ENCODE measurements at regions not wholly inside any gene's neighbourhood (a gene's known extent, or its start where the extent isn't known, plus 50 kb on each side); places are given as distances from the start of the nearest gene placed in this dataset.

DNA sequence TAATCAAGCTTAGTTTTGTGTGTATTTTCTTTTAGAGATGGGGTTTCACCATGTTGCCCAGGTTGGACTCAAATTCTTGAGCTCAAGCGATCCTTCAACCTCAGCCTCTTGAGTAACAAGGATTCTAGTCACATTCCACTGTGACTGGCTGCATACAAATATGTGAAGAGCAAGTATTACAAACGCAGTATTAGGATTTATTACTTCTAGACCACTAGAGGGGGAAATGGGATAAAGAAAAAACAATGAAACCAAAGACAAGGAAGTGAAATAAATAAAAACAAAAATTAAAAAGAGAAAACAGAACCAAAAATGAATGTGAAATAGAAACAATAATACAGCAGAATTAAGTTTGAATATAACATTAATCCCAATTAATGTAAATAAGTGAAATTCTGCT lies 308.7 kb downstream of the ANKRD30A start:
- H3K79me2 ChIP-seq (ENCODE audit: insufficient read depth, low read length): no peaks in the 10 kb centered on the region
- H3K9ac ChIP-seq (ENCODE audit: insufficient read depth, low read depth, low read length): no peak overlapping the region
- in situ Hi-C loops (cut with HindIII; ENCODE audit: extremely low pct_ligation_motif_present, low pct_unique_long_range_greater_than_20kb): no loop called here
- POLR2A ChIA-PET: no interaction called here
- no peak overlapping the region for H3K4me2 ChIP-seq (ENCODE audit: low read depth, low read length)
- intact Hi-C loops (cut with micrococcal nuclease; ENCODE audit: unreplicated experiment): loop anchor here (2.0 kb wide), 1 partner anchor 61 kb away; no protein-coding TSS in a partner anchor
- no peaks in the 10 kb centered on the region for H3K4me1 ChIP-seq (ENCODE audit: insufficient read depth, low read length)
- WGBS (ENCODE audit: low lambda C conversion rate): 2% methylated on average over 2 of the region's 2 CpGs
- H3K27ac ChIP-seq (ENCODE audit: extremely low read length, insufficient read depth, low read length): no peak overlapping the region
- no peaks in the 10 kb centered on the region for H3K36me3 ChIP-seq (replicated peaks in 1 of 2; ENCODE audit: control insufficient read depth in 1 of 2, insufficient read depth in 2 of 2, low read length in 2 of 2)
- TF ChIP-seq STAG1 (CRISPR knock-in tag; IDR thresholded peaks at IDR 0.05): peak; percentile 49
- no peak for TF ChIP-seq ZC3H4 (CRISPR knock-in tag; IDR thresholded peaks at IDR 0.05; ENCODE audit: borderline replicate concordance)
- TF ChIP-seq, protein P1, sequence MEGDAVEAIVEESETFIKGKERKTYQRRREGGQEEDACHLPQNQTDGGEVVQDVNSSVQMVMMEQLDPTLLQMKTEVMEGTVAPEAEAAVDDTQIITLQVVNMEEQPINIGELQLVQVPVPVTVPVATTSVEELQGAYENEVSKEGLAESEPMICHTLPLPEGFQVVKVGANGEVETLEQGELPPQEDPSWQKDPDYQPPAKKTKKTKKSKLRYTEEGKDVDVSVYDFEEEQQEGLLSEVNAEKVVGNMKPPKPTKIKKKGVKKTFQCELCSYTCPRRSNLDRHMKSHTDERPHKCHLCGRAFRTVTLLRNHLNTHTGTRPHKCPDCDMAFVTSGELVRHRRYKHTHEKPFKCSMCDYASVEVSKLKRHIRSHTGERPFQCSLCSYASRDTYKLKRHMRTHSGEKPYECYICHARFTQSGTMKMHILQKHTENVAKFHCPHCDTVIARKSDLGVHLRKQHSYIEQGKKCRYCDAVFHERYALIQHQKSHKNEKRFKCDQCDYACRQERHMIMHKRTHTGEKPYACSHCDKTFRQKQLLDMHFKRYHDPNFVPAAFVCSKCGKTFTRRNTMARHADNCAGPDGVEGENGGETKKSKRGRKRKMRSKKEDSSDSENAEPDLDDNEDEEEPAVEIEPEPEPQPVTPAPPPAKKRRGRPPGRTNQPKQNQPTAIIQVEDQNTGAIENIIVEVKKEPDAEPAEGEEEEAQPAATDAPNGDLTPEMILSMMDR (CRISPR knock-in tag; IDR thresholded peaks at IDR 0.05): peak; percentile 14; the same call in 1 of the 2 replicates
- BruUV-seq (replicated peaks): no TSS peak
- H3K9me3 ChIP-seq (ENCODE audit: low read length): no peaks in the 10 kb centered on the region
- H2AFZ ChIP-seq (ENCODE audit: low read length): no peak overlapping the region
- no peaks in the 10 kb centered on the region for H4K20me1 ChIP-seq (ENCODE audit: insufficient read depth, low read length)
- no peak overlapping the region for H3K4me3 ChIP-seq (replicated peaks in 1 of 3; ENCODE audit: insufficient read depth in 1 of 3, low read depth in 2 of 3, low read length in 3 of 3)
- DNase-seq (ENCODE audit: low spot score): no peak
- CTCF ChIA-PET (ENCODE audit: low intra/inter-chr PET ratio, low total read pairs): no interaction called here
- no peak for FAIRE-seq
- ATAC-seq: peak; percentile 54; the same call in 1 of the 3 replicates
- H3K27me3 ChIP-seq (ENCODE audit: control insufficient read depth in 1 of 2, insufficient read depth in 2 of 2, low read length in 2 of 2): no peaks in the 10 kb centered on the region

All from HepG2 (cell line).